GM12878 (cell line): ENCODE measurements at regions not wholly inside any gene's neighbourhood (a gene's known extent, or its start where the extent isn't known, plus 50 kb on each side); places are given as distances from the start of the nearest gene placed in this dataset.

Source experiments
- BCL11A ChIP-seq: IDR thresholded peaks from 2 replicates; pipeline ENCODE4 v1.6.1; 2011; ENCODE audit warnings: low read depth, low read length
- POLR2A ChIP-seq: IDR thresholded peaks from 2 replicates; pipeline ENCODE4 v1.6.1; 2011; ENCODE audit warnings: low read depth, mild to moderate bottlenecking, low read length
- SMC3 ChIP-seq: IDR thresholded peaks from 2 replicates; pipeline ENCODE4 v1.6.1; 2011; ENCODE audit warnings: low read length, improper control_type of control experiment, borderline replicate concordance

DNA sequence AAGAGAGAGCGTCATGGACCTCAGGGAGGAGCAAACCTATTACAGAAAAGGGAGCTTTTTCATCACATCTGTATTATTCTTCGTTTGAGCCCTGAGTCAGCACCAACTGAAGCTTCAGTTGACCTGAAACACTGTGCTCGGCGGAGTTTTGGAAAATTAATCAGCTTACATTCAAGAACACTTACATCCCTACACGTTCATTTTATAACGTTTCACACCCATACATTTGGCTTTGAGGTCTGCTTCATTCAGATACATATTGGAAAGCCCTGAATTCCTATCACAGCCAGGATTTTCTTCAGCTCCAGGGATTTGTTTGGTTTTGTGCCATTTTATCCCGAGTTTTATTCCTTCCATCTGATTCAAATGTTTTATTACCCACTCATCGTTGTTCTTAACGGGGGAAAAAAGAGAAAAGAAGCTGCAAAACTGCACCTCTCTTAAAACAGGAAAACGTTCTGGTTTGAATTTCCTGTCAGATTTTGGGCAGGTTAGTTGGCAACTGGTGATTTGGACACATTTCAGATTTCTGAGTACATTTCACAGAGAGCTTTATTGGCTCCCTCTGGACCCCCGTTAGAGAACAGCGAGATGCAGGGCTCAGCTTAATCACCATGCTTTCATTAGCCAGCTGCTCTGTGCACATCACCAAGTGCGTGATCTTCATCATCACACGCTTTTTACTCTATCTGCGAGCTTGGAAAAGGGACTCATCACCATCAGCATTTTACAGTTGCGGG is 88.8 kb downstream of the CDC42EP3 start:
- no peak for TF ChIP-seq SMC3
- TF ChIP-seq BCL11A, result no peak
- no peak for TF ChIP-seq POLR2A
